Right lobe of liver (tissue), 4 donors: ENCODE measurements at regions not wholly inside any gene's neighbourhood (a gene's known extent, or its start where the extent isn't known, plus 50 kb on each side); places are given as distances from the start of the nearest gene placed in this dataset.

Source experiments
- CTCF ChIP-seq, 4 donors: fragments of 200-600 bp in 3 of 4; fragments of 450-650 bp in 1 of 4; IDR thresholded peaks; one replicate each; pipeline versions ENCODE4 v1.5.1 to v1.8.0; 2016 to 2022; ENCODE audit warnings: antibody characterized with exemption in 4 of 4, mild to moderate bottlenecking in 2 of 4
- POLR2A ChIP-seq: fragments of 450-650 bp; IDR thresholded peaks from one replicate; pipeline ENCODE4 v1.6.1; 2017; ENCODE audit warnings: antibody characterized with exemption, mild to moderate bottlenecking
- donor health status: DM: no; HTN: no; CAD: no.
- donor health status: DM: no; HTN: no; CAD: no.
- donor health status: DM: no; HTN: yes; CAD: no.

GRCh38 chr22:48545987-48546386, 1281.7 kb downstream of the BRD1 start:
- TF ChIP-seq CTCF (IDR thresholded peaks at IDR 0.05) (no peak), POLR2A (no peak)
